Vagina (tissue), 2 donors: ENCODE measurements at regions not wholly inside any gene's neighbourhood (a gene's known extent, or its start where the extent isn't known, plus 50 kb on each side); places are given as distances from the start of the nearest gene placed in this dataset.

Experiments
- DNase-seq, 2 donors: peaks; one replicate each; pipeline ENCODE4 v3.0.0-alpha.2; 2017; ENCODE audit errors: extremely low spot score in 2 of 2
- H3K27ac ChIP-seq: fragments of 200-600 bp; sonication (generic); one replicate; pipeline ENCODE4 v1.5.1; 2019
- H3K27me3 ChIP-seq: fragments of 200-600 bp; sonication (generic); one replicate; pipeline ENCODE4 v1.5.1; 2019
- H3K36me3 ChIP-seq, 2 donors: fragments of 200-600 bp; sonication (generic); one replicate each; pipeline ENCODE4 v1.5.1; 2017 to 2019
- H3K4me1 ChIP-seq: fragments of 200-600 bp; sonication (generic); one replicate; pipeline ENCODE4 v1.5.1; 2019
- H3K4me3 ChIP-seq, 2 donors: fragments of 200-600 bp; sonication (generic); 1 replicate in 1 of 2; 2 replicates in 1 of 2; pipeline ENCODE4 v1.5.1; 2016 to 2019
- H3K9me3 ChIP-seq: fragments of 200-600 bp; sonication (generic); one replicate; pipeline ENCODE4 v1.5.1; 2019
- CTCF ChIP-seq, 3 experiments: fragments of 450-650 bp in 2 of 3; fragments of 200-600 bp in 1 of 3; sonication (generic) in 1 of 3; IDR thresholded peaks; one replicate each; pipeline ENCODE4 v1.5.1; 2017 to 2019; ENCODE audit warnings: antibody characterized with exemption in 3 of 3, mild to moderate bottlenecking in 2 of 3, moderate library complexity in 2 of 3
- POLR2A ChIP-seq, 2 donors: fragments of 450-650 bp; IDR thresholded peaks; one replicate each; pipeline ENCODE4 v1.6.1; 2017; ENCODE audit warnings: antibody characterized with exemption in 2 of 2, mild to moderate bottlenecking in 2 of 2, moderate library complexity in 2 of 2
- POLR2AphosphoS5 ChIP-seq, 2 donors: sonication (generic); formaldehyde crosslinking; IDR thresholded peaks; one replicate each; pipeline ENCODE4 v1.9.0; 2017; ENCODE audit warnings: antibody characterized with exemption in 2 of 2, mild to moderate bottlenecking in 2 of 2, low read depth in 1 of 2; ENCODE audit not compliant: insufficient read depth in 1 of 2
- intact Hi-C: fragments of 100-400 bp; cut with DNase I; formaldehyde crosslinking; loops from one replicate; pipeline ENCODE4 v1.15.1; 2023

- TF ChIP-seq CTCF (IDR thresholded peaks at IDR 0.05) (peak in 1 of 3 experiments; percentile 64), POLR2AphosphoS5 (IDR thresholded peaks at IDR 0.05; ENCODE audit: insufficient read depth in 1 of 2, low read depth in 1 of 2) (peak in 1 of 2 donors; percentile 42), POLR2A (IDR thresholded peaks at IDR 0.05) (no peak)
- intact Hi-C loops: no loop called here
These were observed 239.4 kb upstream of the STK26 start for GRCh38 chrX:131783555-131784308.

DNA sequence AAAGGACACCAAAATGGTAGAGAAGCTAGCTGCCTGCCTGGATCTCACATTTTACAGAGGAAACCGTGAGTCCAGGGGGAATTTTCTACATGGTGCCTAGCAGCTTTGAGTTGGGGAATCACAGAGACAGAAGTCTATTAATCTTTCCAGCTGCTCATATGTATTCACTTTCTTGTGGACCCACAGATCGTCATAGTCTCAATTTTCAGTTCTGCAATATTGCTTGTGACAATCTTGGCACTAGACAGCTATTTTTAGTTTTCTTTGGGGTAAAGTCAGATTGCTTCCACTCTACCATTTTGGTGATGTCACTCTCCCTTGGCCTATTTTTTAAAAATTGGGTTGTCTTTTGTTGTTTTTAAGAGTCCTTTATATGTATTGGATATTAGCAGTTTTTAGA is 233.4 kb upstream of the STK26 start:
- Histone ChIP-seq H3K9me3 (no peaks in the 10 kb centered on the region), H3K27me3 (no peaks in the 10 kb centered on the region), H3K4me3 (no peak overlapping the region), H3K36me3 (no peaks in the 10 kb centered on the region), H3K4me1 (no peaks in the 10 kb centered on the region), H3K27ac (no peak overlapping the region)
- TF ChIP-seq POLR2A (IDR thresholded peaks at IDR 0.05) (no peak), CTCF (IDR thresholded peaks at IDR 0.05) (no peak), POLR2AphosphoS5 (IDR thresholded peaks at IDR 0.05; ENCODE audit: insufficient read depth in 1 of 2, low read depth in 1 of 2) (no peak)
- no peak for DNase-seq
- intact Hi-C loops: loop anchor here (5.0 to 10.0 kb wide), 2 partner anchors 45 to 82 kb away; no protein-coding TSS in a partner anchor

More at GRCh38 chrX:131783555-131784308, 239.4 kb upstream of the STK26 start:
- Histone ChIP-seq H3K4me3 (peak overlapping the region in 1 of 2 donors; percentile 9), H3K9me3 (no peaks in the 10 kb centered on the region), H3K27me3 (no peaks in the 10 kb centered on the region), H3K4me1 (no peaks in the 10 kb centered on the region), H3K27ac (no peak overlapping the region), H3K36me3 (no peaks in the 10 kb centered on the region)
- no peak for DNase-seq

DNA sequence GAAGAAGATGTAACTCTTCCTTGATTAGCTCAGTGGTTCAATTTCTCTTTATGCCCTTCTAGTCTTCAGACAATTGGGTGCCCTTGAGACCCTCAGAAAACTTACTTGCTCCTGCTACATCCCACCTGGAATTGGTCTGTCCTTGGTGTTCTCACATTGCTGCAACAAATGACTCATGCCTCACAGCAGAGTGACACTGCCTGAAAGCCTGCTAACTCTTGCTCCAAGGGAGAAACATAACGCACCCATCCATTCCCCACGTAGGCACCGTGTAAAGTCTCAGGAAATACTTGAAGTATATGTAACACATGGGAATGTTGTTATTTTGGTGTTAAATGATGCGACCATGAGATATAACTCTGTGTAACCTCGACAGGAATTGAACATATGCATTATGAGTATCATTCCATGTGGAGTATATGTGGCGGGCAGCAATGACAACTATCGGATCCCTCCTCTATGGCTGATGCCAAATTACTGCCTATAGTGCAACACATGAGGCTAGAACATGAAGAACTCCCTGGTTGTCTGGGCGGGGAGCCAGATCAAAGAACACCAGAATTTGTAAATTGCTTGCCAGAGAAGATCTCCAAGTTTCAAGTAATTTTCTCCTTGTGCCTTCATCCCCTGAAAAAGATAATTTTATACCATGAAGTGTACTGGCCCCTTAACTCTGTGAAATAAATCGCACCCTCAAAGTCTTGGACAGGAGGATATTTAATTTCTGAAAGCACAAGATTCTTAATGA is 231.3 kb upstream of the STK26 start:
- Histone ChIP-seq H3K36me3 (no peaks in the 10 kb centered on the region), H3K27me3 (no peaks in the 10 kb centered on the region), H3K9me3 (no peaks in the 10 kb centered on the region), H3K27ac (peak overlapping the region; percentile 60), H3K4me1 (no peaks in the 10 kb centered on the region), H3K4me3 (peak overlapping the region; percentile 42 to 45)
- TF ChIP-seq POLR2AphosphoS5 (IDR thresholded peaks at IDR 0.05; ENCODE audit: insufficient read depth in 1 of 2, low read depth in 1 of 2) (no peak), CTCF (IDR thresholded peaks at IDR 0.05) (no peak), POLR2A (IDR thresholded peaks at IDR 0.05) (no peak)
- DNase-seq: no peak
- intact Hi-C loops: loop anchor here (5.0 to 10.0 kb wide), 2 partner anchors 47 to 84 kb away; no protein-coding TSS in a partner anchor

- H3K27me3 ChIP-seq: no peaks in the 10 kb centered on the region
- intact Hi-C loops: loop anchor here (5.0 to 10.0 kb wide), 2 partner anchors 48 to 85 kb away; no protein-coding TSS in a partner anchor
- TF ChIP-seq CTCF (IDR thresholded peaks at IDR 0.05) (peak; percentile 19 to 72 (median 42)), POLR2AphosphoS5 (IDR thresholded peaks at IDR 0.05; ENCODE audit: insufficient read depth in 1 of 2, low read depth in 1 of 2) (peak; percentile 10 to 78), POLR2A (IDR thresholded peaks at IDR 0.05) (no peak)
- peak overlapping the region; percentile 79 for H3K27ac ChIP-seq
- H3K36me3 ChIP-seq: no peaks in the 10 kb centered on the region
- no peaks in the 10 kb centered on the region for H3K4me1 ChIP-seq
- DNase-seq: peak in 1 of 2 donors; percentile 94
- no peaks in the 10 kb centered on the region for H3K9me3 ChIP-seq
- H3K4me3 ChIP-seq: peak overlapping the region; percentile 42 to 45
These were observed 230.7 kb upstream of the STK26 start for GRCh38 chrX:131792356-131792749.
